ENCODE measurements at regions not wholly inside any gene's neighbourhood (a gene's known extent, or its start where the extent isn't known, plus 50 kb on each side); places are given as distances from the start of the nearest gene placed in this dataset.

GRCh38 chr10:18861382-18861781, 187.2 kb upstream of the MALRD1 start:
- no peak for DNase-seq
- Histone ChIP-seq H3K27ac (no peak overlapping the region), H3K4me1 (no peaks in the 10 kb centered on the region), H3K36me3 (no peaks in the 10 kb centered on the region), H3K9me3 (peaks cover 0 to 4% (median 0%) of the 10 kb centered on the region in 12 donors), H3K27me3 (no peaks in the 10 kb centered on the region), H3K4me3 (no peak overlapping the region)
- ATAC-seq = no peak
- 92 to 96% (median 94%) methylated on average over 2 of the region's 2 CpGs for WGBS, 4 donors
- TF ChIP-seq, protein P1, sequence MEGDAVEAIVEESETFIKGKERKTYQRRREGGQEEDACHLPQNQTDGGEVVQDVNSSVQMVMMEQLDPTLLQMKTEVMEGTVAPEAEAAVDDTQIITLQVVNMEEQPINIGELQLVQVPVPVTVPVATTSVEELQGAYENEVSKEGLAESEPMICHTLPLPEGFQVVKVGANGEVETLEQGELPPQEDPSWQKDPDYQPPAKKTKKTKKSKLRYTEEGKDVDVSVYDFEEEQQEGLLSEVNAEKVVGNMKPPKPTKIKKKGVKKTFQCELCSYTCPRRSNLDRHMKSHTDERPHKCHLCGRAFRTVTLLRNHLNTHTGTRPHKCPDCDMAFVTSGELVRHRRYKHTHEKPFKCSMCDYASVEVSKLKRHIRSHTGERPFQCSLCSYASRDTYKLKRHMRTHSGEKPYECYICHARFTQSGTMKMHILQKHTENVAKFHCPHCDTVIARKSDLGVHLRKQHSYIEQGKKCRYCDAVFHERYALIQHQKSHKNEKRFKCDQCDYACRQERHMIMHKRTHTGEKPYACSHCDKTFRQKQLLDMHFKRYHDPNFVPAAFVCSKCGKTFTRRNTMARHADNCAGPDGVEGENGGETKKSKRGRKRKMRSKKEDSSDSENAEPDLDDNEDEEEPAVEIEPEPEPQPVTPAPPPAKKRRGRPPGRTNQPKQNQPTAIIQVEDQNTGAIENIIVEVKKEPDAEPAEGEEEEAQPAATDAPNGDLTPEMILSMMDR (IDR thresholded peaks at IDR 0.05) = no peak
- TF ChIP-seq POLR2A (IDR thresholded peaks at IDR 0.05) = no peak
- intact Hi-C loops (cut with DNase I) = no loop called here

DNA sequence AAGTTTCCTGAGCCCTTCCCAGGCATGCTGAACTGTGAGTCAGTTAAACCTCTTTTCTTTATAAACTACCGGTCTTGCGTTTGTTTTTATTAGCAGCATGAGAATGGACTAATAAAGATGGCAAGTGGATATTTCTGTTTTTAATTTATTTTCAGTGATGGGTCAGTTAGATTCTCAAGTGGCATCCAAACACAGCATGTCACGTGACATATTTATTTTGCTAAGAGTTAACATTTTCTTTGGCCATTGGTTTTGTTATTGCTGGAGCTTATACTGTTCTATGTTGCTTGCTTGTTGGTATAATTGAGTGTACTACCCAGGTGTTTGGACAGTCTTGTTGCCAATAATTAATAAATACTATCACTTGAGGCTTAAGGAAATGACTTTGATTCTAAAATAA, 181.7 kb upstream of the MALRD1 start:
- WGBS, 4 donors = 85 to 93% (median 91%) methylated on average over 3 of the region's 3 CpGs
- Histone ChIP-seq H3K9me3 (peaks cover 0 to 4% (median 0%) of the 10 kb centered on the region in 12 donors), H3K27me3 (no peaks in the 10 kb centered on the region), H3K36me3 (no peaks in the 10 kb centered on the region), H3K4me1 (no peaks in the 10 kb centered on the region), H3K4me3 (no peak overlapping the region), H3K27ac (no peak overlapping the region)
- DNase-seq = no peak
- ATAC-seq = no peak
- TF ChIP-seq, protein P1 (IDR thresholded peaks at IDR 0.05) = no peak
- TF ChIP-seq POLR2A (IDR thresholded peaks at IDR 0.05) = no peak
- intact Hi-C loops (cut with DNase I) = no loop called here

GRCh38 chr10:18868919-18869318, 179.7 kb upstream of the MALRD1 start:
- no peak for TF ChIP-seq POLR2A (IDR thresholded peaks at IDR 0.05)
- TF ChIP-seq, protein P1 (IDR thresholded peaks at IDR 0.05) = no peak
- Histone ChIP-seq H3K4me3 (no peak overlapping the region), H3K4me1 (no peaks in the 10 kb centered on the region), H3K27me3 (no peaks in the 10 kb centered on the region), H3K9me3 (peaks cover 0 to 4% (median 0%) of the 10 kb centered on the region in 12 donors), H3K27ac (no peak overlapping the region), H3K36me3 (no peaks in the 10 kb centered on the region)
- DNase-seq (no peak), ATAC-seq (no peak)
- 71 to 79% (median 73%) methylated on average over 3 of the region's 3 CpGs for WGBS, 4 donors
- intact Hi-C loops (cut with DNase I) = no loop called here

GRCh38 chr10:18875477-18875876, 173.1 kb upstream of the MALRD1 start:
- H3K27me3 ChIP-seq = no peaks in the 10 kb centered on the region
- WGBS, 4 donors = 83 to 100% (median 94%) methylated on average over 1 of the region's 1 CpG
- H3K4me1 ChIP-seq = no peaks in the 10 kb centered on the region
- no peak overlapping the region for H3K27ac ChIP-seq
- TF ChIP-seq, protein P1 (IDR thresholded peaks at IDR 0.05) = no peak
- TF ChIP-seq POLR2A (IDR thresholded peaks at IDR 0.05) = no peak
- H3K9me3 ChIP-seq = peaks cover 0 to 4% (median 0%) of the 10 kb centered on the region in 12 donors
- intact Hi-C loops (cut with DNase I) = no loop called here
- H3K4me3 ChIP-seq = no peak overlapping the region
- DNase-seq = no peak
- ATAC-seq = no peak
- no peaks in the 10 kb centered on the region for H3K36me3 ChIP-seq

All from heart left ventricle (tissue), 16 donors.